Amniotic epithelial cell (primary cell): ENCODE measurements at regions not wholly inside any gene's neighbourhood (a gene's known extent, or its start where the extent isn't known, plus 50 kb on each side); places are given as distances from the start of the nearest gene placed in this dataset.

Source experiments
- DNase-seq: peaks from one replicate; pipeline ENCODE4 v3.0.0-alpha.2; 2010; ENCODE audit warnings: low read depth

DNA sequence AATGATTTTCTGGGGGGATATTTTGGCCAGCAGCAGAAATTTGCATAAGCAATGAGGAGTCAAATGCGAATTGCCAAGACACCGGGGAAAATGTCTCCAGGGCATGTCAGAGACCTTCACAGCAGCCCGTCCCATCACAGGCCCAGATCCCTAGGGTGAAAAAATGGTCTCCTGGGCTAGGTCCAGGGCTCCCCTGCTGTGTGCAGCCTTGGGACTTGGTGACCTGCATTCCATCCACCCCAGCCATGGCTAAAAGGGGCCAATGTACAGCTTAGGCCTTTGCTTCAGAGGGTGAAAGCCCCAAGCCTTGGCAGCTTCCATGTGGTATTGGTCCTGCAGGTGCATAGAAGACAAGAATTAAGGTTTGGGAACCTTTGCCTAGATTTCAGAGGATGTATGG, 534.5 kb upstream of the MEF2C start:
- DNase-seq = no peak

DNA sequence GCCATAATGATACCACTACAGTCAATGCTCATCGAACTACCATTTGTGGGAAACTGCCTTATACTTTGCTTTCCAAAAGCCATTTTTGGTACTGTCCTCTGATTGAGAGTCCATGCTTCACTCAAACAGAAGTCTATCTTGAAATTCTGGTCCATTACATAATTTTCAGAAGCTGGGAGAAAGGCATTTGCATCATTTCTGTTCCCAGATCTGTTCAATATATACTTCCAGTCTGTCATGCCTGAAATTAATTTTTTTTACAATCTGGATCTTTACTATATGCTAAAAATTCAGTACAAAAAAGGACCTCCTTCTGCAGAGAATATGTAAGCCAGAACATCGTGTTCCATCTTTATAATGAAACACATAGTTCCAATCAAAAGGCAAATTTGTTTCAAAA, 528.9 kb upstream of the MEF2C start:
- no peak for DNase-seq

DNA sequence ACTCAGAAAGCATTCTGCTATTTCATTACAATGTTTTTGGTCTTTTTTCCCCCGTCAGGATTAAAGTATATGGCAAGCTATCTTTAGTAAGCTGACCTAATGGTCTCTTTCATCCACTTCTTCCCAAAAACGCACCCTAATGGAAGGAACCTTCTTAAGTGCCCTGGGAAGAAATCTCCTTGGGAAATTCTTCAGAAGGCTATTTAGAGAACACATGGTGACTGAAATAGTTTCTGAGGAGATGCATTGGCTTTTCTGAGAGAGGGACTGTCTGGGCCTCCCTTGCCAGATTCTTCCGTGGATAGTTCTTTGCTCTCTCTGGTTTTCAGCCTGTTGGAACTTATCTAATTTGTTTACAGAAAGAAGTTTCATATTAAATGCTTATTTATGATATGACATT, 524.1 kb upstream of the MEF2C start:
- DNase-seq = no peak

DNA sequence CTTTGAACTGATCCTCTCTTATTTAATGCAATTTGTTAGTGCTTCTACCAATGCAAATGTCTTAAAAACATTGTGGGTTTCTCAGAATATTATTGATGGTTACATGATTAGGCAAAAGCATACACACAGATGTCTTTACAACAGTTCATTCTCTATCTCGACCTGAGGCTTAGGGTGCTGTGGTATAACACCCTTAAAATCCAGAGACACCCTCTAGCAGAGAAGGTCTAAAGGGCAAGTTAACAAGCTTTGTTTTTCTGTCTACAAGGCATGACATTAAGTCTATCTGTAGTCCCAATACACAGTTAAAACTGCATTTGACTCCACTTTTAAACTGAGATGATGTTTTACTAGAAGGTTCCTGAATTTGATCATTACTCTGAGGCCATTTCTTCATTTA, 518.7 kb upstream of the MEF2C start:
- DNase-seq = no peak

DNA sequence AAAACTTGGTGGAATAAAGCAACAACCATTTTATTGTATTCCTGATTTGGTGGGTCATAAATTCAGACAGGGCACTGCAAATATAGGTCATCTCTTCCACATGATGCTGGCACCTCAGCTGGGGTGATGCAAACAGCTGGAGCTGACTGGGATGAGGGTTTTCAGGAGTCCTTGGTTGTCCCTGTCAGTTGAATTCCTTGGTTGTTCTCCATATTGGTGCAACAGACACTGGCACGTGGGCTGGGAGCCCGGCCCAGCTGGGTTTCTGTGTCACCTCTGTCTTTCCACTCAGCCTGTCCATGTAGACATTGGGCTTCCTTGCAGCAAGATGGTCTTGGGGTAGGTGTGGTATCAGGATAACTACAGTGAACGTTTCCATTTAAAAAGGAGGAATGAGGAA, 518.0 kb upstream of the MEF2C start:
- DNase-seq = no peak

DNA sequence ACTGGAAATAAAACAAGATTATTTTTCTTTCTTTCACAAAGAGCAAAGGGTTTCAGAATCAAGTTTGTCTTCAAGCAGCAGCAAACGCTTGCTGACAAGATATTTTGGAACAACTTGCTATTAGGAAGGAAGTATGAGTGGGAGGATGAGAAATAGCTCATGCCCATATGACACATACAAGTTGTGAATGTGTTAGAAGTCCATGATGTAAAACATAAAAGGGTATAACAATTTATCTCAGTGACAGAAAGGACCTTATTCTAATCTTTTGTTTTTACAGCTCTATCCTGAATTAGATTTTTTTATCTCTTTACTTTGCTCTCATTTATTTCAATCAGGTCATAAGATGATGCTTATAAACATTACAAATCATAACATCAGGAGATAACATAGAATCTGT, 516.6 kb upstream of the MEF2C start:
- no peak for DNase-seq

DNA sequence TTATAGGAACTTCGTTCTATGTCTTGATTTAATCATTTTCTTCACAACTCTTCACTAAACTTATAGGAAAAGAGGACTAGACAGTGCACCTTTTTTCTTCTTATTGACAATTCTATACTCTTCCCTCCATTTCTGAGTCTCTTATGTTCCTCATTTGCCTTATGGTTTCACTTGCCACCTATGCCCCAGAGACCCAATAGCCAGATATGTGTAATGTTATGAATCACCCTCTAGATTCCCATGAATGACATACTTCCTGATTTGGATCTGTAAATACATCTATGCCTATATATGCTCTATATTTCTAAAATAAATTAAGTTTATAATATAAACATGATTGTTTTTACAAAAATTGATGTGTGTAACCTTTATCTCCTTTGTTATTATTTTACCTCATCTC, 514.1 kb upstream of the MEF2C start:
- no peak for DNase-seq

DNA sequence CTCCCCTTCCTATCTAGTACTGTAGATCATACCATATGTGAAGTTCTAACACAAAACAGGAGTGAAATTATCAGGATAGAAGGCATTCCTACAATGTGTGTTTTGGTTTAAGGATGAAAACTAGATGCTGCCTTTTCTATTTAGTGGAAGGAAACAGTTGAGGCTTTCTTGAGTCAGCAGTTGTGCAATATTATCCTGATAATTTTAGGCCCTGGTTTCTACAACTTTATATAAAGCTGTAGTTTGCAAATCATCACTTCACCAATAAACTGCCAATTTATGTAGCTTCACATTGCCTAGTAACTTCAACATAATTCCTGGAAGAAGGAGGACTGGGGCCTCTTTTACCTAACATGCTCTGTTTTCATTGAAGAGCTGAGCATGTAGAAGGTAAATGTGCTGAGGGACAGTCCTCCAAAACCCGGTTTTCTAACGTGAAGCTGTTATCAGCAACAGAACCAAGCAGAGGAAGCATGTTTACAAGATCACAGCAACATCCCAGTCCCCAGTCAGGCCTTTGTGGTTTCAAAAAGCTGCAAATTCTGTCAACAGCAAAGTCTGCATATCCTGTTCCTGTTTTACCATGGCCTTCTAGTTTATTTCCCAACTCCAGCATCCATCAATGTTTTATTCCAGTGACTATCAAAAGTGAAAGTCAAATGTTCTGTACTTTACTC, 513.4 kb upstream of the MEF2C start:
- peak; percentile 44 for DNase-seq

DNA sequence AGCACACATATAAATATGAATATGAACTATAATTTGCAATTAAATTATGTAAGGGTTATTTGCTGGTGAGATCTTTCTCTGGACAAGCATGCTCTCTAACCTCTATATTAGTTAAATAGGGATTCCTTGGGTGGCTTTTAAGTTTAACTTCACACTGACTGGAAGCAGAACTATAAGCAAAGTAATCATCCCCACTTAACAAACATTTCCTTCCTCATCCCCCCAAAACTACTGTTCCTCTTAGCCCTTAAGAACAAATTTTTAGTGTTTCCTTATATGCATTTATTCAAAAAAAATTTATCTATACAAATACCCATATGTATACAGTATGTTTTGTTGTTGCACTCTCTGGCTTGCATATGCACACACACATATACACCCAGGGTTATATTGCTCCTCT, 512.1 kb upstream of the MEF2C start:
- DNase-seq = no peak

DNA sequence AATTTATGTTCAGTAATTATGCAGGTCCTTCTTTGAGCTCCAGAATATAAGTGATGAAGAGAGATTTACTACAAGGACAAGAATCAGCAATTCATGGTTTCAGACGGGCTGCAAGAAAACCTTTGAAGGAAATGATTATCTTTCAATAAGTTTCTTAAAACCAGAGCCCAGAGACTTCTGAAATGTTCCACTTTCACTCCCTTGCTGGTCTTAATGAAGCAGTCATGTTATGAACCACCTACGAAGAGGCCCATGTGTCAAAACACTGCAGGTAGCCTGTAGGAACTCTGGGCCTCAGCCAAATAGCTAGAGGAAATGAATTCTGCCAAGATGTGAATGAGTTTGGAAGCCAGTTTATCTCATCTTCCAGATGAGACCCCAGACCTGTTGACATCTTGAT, 505.9 kb upstream of the MEF2C start:
- no peak for DNase-seq

DNA sequence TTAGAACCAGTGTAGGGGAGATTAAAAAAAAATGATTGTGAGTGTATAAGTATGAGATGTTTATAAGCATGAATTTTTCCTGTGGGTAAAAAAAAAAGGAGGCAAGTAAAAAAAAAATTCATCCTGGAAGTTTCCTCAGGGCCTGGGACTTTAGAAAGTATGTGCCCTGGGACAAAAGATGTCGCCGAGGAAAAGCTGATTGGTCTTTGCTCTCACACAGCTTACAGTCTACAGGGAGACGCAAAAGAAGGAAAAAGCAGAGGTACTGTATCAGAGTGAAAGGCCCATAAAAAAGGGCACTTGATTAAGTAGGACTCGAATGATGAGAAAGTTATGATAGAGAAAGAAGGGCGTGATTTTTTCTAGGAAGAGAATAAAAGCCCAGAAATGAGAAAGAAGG, 501.4 kb upstream of the MEF2C start:
- no peak for DNase-seq

DNA sequence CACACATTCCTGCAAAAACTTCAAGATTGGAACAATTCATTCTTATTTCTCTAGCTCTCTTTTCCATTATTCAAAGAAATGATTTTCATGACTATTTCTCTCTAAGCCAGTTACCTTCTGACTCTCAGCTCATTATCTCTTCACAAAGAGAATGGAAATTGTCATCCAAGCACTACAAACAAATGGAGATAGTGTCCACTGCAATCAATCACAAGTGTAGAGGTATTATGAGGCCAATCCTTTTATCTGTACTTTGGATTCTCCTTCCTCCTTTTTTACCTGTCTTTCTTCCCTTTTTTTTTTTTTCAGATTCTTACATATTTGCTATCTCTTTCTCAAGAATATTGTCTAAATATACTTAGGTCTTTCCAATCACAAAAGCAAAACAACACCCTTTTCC, 497.7 kb upstream of the MEF2C start:
- no peak for DNase-seq

DNA sequence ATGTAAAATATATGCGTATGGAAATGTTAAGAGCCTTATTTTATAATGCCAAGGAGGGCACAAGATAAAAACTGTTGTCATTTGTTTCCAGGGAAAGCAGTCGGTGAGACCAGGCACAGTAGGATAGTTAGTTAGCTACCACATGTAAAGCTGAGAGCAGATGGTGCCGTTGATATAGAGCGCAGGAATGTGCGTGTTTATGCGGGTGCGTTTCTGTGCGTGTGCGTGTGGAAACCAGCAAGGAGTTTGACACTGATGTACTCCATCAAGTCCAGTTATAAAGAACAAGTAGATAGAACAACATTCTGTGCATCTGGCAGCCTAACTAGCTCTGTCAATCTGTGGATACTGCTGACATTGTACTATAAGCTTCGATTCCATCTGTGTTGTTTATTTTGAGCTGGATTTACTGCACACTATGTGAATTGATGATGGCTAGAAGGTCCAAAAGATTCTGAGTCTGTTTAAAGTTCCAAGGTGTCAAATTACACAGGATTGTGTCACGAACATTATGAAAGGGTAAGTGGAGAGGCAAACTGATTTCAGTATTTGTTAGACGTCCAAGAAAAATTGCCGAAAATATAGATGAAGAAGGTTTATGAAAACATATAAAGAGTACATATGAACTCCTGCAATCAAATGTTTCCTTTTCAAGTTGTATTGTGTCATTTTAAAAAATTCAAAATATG, 494.9 kb upstream of the MEF2C start:
- DNase-seq = no peak

DNA sequence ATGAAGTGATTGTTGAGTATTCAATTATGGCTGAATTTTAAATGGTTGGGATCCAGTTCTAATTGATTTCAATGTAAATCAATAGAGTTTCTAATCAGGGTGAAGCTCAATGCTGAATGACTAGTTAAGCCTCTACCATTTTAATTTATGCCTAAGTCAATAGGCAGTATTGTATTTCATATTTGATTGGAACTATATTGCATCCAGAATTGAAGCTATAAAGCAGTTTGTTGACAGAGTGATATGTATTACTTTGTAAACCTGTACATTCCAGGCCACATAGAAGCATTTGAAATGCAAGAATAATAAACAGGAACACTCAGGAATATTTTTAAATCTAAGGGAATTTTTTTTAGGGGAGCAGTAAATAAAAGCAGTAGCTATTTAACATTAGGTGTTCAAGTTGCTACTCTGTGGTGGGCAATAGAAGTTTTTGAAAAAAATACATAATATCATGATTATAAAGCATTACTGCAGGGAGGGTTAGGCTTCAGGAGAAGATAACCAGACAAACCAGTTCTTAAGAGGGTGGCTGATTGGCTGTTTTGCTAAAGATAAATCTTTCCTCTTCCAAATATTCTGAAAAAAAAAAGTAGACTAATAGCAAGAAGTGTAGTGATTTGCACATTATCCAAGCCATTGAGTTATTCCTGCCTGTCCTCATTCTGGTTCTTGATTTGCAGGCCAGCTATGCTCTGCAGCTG, 492.0 kb upstream of the MEF2C start:
- DNase-seq = no peak

DNA sequence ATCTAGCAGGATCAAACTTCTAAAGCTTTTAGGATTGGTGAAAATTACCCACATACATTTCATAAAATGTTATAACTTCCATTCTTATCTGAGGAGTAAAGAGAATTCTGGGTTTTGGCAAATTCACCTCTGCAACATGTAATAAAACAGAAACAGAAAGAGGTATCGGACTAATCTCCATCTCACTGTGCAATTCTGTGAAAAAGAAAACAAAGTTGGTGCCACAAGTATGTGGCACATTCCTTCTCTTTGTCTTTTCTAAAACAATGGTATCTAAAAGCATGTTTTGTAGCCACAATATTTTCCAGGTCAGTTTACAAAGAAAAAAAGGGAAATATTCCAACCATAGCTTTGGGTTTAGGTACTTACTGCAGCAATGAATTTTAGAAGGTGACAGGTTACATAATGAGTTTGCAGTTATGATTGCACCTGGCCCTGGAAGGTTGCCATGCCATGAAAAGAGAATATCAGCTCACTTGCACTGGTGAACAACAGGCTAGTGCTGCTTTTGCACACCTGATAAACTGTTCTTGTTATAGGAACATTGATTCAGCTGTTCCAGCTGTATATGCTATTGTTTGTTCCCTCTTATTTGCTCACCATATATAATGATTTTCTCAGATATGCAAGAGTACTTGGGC, 491.3 kb upstream of the MEF2C start:
- DNase-seq = no peak

DNA sequence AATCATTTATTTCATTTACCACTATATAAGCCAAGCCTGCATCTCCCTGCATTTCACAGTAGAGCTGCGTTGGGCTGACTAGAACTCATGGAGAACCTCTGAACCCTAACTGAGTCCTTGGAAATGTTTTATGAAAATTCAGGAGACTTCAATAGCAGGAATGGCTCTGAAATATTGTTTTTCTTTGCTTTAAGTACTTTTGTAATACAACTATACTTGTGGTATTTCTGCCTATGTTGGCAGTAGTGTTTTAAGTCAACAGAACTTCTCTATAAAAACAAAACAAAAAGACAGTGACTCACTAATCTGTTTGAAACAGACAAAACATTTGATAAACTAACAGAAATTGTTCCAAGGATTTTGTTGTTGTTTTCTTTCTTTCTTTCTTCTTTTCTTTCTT, 489.2 kb upstream of the MEF2C start:
- DNase-seq = no peak

DNA sequence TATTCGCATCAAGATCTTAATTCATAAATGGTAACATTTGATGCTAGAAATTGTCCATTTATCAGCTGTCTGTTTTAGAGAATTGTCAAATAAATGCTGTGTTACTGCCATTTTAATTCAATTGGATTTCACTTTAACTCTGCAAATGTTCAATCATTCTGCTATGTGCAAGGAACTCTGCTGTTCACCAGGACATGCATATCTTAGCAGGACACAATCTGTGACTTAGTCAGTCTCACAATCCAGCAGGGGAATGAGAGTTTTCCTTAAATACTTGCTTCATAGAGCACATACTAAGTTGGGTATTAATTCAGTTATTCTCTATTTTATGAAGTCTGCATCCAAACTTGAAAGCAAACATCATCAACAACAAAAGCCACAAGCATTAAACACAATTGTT, 488.7 kb upstream of the MEF2C start:
- no peak for DNase-seq

DNA sequence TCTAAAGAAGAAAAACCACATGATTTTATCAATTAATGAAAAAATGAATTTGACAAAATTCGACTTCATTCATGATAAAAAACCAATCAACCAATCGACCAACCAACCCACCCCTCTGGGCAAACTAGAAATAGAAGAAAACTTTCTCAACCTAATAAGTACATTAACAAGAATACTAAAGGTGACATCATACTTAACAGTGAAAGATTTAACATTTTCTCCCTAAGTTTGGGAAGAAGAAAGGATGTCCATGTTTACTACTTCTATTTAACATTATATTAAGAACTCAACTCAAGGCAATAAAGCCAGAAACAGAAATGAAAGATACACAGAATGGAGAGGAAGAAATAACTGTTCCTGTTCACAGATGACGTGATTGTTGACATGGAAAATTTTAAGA, 476.1 kb upstream of the MEF2C start:
- DNase-seq = no peak

DNA sequence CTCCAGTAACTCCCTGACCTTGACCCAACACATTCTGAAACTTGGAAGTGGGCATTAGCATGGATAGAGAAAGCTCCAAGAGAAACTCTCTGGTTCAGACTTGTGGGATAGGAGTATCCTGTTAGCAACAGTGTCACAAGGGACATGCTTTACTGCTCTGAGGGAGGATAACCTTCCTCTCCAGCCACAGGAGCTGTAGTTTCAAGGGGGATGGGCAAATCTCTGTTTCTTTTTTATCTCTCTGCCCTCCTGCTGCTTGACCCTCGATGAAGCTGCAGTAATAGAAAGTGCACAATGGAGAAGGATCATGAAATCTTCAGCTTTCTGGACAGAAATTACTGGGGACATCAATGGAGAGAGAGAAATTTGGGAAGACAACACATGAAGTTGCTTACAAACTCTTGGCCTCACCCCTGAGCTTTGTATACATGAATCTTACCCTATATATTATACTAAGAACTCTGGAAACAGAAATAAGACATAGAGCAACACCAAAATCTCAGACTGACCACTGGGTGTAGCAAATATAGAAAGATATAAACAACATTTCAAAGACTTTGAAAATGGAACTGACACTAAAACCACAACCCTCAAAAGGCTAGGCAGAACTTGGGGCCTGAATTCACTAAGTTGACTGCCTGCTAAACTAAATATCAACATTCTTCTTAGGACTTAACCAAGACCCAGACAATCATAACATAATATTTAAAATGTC, 471.0 kb upstream of the MEF2C start:
- no peak for DNase-seq

DNA sequence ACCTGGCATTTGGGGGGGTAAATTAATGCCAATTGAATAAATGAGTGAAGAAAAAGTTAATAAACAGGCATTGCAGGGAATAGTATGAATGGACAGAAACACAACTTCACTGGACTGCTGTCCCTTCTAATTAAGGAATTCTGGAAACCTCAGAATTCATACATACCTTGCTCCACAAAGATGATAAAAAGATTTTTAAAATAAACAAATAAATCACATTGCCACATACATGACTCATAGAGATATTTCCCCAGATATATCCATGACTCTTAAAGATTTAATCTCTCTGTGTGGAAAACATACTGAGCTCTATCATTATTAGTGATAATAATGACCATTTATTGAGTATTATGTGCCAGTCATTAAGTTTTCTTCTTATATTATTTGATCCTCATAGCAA, 469.0 kb upstream of the MEF2C start:
- peak; percentile 31 for DNase-seq

DNA sequence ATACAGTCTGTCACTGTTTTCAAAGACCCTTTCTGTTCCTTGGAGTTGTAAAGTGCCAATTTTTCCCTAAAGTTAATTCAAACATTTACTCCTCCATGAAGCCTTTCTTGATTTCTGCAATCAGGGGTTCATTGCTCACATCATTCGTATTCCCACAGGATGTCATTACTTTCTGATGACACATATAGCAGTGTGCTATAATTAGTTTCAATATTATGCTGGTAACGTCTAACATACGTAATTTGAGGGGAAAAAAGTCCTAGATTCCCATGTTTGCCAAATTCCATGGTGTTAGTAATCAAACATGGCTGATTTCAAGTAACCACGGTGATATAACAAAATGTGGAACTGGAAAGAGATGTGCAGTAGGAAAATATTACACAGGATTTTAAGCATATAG, 468.2 kb upstream of the MEF2C start:
- DNase-seq = peak; percentile 56

DNA sequence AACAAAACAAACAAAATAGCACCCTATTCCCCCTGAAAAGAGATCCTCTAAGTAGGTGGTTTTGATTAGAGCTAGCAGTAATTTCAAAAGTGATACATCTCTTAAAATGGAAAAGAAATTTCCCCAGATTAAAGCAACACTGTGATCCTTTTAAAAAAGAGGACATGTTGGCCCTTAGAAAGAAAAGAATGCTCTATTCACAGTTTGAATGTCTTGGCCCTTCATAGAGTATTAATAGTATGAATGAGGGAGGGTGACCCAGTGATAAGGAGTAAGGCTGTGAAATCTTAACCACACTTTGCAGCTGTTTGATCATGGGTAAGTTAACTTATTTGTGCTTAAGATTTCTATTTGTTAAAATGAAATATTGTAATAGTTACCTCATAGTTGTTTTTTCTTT, 467.7 kb upstream of the MEF2C start:
- no peak for DNase-seq
